ENCODE measurements at regions not wholly inside any gene's neighbourhood (a gene's known extent, or its start where the extent isn't known, plus 50 kb on each side); places are given as distances from the start of the nearest gene placed in this dataset.

DNA sequence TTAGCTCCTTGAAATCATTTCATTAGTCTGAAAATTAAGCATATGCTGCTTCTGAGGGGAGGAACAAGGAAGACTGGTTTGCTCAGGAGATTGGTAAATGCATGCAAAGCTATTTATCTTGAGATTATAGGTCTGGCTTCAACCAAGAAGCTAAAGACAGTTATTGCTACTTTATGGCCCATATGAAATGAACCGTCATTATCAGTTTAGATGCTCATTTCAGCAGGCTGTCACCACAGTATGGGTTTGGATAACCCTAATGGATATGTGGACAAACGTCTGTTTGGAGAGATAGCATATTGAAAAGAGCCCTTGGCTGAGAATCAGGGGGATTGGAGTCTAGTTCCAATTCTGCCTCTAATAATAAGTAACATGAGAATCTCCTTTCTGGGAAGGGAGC is 922.6 kb downstream of the TUSC7 start:
- Histone ChIP-seq H3K4me1 (ENCODE audit: insufficient read depth) (peaks cover 4% of the 10 kb centered on the region; the same call in 1 of the 2 replicates), H3K27me3 (ENCODE audit: insufficient read depth) (no peaks in the 10 kb centered on the region), H3K9me2 (ENCODE audit: insufficient read depth) (no peaks in the 10 kb centered on the region), H3K36me3 (ENCODE audit: insufficient read depth) (no peaks in the 10 kb centered on the region), H3K27ac (ENCODE audit: low read depth) (no peak overlapping the region), H3K79me2 (replicated peaks; ENCODE audit: insufficient read depth) (no peaks in the 10 kb centered on the region), H2AFZ (no peak overlapping the region), H4K20me1 (replicated peaks; ENCODE audit: insufficient read depth) (no peaks in the 10 kb centered on the region), H3K4me2 (no peak overlapping the region), H3K4me3 (no peak overlapping the region), H3F3A (replicated peaks; ENCODE audit: low read depth) (no peaks in the 10 kb centered on the region)
- Mint-ChIP-seq H3K4me3 (no peak overlapping the region), H3K27me3 (ENCODE audit: insufficient read depth, low read depth, poor library complexity) (peaks cover 1% of the 10 kb centered on the region), H3K36me3 (ENCODE audit: low read depth) (no peaks in the 10 kb centered on the region), H3K27ac (no peak overlapping the region), H3K4me1 (peaks cover 18% of the 10 kb centered on the region), H3K9me3 (no peaks in the 10 kb centered on the region)
- TF ChIP-seq POLR2AphosphoS5 (IDR thresholded peaks at IDR 0.05; ENCODE audit: low read depth) = no peak
- TF ChIP-seq EZH2 (IDR thresholded peaks at IDR 0.05; ENCODE audit: low read depth, unreplicated experiment) = no peak
- no peak for TF ChIP-seq ZNF331 (CRISPR knock-in tag; IDR thresholded peaks at IDR 0.05; ENCODE audit: low read depth)
- TF ChIP-seq JUNB (IDR thresholded peaks at IDR 0.05; ENCODE audit: unreplicated experiment) = no peak
- TF ChIP-seq, protein P1, sequence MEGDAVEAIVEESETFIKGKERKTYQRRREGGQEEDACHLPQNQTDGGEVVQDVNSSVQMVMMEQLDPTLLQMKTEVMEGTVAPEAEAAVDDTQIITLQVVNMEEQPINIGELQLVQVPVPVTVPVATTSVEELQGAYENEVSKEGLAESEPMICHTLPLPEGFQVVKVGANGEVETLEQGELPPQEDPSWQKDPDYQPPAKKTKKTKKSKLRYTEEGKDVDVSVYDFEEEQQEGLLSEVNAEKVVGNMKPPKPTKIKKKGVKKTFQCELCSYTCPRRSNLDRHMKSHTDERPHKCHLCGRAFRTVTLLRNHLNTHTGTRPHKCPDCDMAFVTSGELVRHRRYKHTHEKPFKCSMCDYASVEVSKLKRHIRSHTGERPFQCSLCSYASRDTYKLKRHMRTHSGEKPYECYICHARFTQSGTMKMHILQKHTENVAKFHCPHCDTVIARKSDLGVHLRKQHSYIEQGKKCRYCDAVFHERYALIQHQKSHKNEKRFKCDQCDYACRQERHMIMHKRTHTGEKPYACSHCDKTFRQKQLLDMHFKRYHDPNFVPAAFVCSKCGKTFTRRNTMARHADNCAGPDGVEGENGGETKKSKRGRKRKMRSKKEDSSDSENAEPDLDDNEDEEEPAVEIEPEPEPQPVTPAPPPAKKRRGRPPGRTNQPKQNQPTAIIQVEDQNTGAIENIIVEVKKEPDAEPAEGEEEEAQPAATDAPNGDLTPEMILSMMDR (conservative IDR thresholded peaks at IDR 0.05; ENCODE audit: low read depth in 2 of 2) = no peak
- TF ChIP-seq, protein P2, sequence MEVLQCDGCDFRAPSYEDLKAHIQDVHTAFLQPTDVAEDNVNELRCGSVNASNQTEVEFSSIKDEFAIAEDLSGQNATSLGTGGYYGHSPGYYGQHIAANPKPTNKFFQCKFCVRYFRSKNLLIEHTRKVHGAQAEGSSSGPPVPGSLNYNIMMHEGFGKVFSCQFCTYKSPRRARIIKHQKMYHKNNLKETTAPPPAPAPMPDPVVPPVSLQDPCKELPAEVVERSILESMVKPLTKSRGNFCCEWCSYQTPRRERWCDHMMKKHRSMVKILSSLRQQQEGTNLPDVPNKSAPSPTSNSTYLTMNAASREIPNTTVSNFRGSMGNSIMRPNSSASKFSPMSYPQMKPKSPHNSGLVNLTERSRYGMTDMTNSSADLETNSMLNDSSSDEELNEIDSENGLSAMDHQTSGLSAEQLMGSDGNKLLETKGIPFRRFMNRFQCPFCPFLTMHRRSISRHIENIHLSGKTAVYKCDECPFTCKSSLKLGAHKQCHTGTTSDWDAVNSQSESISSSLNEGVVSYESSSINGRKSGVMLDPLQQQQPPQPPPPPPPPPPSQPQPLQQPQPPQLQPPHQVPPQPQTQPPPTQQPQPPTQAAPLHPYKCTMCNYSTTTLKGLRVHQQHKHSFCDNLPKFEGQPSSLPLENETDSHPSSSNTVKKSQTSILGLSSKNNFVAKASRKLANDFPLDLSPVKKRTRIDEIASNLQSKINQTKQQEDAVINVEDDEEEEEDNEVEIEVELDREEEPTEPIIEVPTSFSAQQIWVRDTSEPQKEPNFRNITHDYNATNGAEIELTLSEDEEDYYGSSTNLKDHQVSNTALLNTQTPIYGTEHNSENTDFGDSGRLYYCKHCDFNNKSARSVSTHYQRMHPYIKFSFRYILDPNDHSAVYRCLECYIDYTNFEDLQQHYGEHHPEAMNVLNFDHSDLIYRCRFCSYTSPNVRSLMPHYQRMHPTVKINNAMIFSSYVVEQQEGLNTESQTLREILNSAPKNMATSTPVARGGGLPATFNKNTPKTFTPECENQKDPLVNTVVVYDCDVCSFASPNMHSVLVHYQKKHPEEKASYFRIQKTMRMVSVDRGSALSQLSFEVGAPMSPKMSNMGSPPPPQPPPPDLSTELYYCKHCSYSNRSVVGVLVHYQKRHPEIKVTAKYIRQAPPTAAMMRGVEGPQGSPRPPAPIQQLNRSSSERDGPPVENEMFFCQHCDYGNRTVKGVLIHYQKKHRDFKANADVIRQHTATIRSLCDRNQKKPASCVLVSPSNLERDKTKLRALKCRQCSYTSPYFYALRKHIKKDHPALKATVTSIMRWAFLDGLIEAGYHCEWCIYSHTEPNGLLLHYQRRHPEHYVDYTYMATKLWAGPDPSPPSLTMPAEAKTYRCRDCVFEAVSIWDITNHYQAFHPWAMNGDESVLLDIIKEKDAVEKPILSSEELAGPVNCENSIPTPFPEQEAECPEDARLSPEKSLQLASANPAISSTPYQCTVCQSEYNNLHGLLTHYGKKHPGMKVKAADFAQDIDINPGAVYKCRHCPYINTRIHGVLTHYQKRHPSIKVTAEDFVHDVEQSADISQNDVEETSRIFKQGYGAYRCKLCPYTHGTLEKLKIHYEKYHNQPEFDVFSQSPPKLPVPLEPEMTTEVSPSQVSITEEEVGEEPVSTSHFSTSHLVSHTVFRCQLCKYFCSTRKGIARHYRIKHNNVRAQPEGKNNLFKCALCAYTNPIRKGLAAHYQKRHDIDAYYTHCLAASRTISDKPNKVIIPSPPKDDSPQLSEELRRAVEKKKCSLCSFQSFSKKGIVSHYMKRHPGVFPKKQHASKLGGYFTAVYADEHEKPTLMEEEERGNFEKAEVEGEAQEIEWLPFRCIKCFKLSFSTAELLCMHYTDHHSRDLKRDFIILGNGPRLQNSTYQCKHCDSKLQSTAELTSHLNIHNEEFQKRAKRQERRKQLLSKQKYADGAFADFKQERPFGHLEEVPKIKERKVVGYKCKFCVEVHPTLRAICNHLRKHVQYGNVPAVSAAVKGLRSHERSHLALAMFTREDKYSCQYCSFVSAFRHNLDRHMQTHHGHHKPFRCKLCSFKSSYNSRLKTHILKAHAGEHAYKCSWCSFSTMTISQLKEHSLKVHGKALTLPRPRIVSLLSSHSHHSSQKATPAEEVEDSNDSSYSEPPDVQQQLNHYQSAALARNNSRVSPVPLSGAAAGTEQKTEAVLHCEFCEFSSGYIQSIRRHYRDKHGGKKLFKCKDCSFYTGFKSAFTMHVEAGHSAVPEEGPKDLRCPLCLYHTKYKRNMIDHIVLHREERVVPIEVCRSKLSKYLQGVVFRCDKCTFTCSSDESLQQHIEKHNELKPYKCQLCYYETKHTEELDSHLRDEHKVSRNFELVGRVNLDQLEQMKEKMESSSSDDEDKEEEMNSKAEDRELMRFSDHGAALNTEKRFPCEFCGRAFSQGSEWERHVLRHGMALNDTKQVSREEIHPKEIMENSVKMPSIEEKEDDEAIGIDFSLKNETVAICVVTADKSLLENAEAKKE (CRISPR knock-in tag; IDR thresholded peaks at IDR 0.05) = no peak
- TF ChIP-seq STAT1 (IDR thresholded peaks at IDR 0.05; ENCODE audit: unreplicated experiment) = no peak
- TF ChIP-seq, protein P3, sequence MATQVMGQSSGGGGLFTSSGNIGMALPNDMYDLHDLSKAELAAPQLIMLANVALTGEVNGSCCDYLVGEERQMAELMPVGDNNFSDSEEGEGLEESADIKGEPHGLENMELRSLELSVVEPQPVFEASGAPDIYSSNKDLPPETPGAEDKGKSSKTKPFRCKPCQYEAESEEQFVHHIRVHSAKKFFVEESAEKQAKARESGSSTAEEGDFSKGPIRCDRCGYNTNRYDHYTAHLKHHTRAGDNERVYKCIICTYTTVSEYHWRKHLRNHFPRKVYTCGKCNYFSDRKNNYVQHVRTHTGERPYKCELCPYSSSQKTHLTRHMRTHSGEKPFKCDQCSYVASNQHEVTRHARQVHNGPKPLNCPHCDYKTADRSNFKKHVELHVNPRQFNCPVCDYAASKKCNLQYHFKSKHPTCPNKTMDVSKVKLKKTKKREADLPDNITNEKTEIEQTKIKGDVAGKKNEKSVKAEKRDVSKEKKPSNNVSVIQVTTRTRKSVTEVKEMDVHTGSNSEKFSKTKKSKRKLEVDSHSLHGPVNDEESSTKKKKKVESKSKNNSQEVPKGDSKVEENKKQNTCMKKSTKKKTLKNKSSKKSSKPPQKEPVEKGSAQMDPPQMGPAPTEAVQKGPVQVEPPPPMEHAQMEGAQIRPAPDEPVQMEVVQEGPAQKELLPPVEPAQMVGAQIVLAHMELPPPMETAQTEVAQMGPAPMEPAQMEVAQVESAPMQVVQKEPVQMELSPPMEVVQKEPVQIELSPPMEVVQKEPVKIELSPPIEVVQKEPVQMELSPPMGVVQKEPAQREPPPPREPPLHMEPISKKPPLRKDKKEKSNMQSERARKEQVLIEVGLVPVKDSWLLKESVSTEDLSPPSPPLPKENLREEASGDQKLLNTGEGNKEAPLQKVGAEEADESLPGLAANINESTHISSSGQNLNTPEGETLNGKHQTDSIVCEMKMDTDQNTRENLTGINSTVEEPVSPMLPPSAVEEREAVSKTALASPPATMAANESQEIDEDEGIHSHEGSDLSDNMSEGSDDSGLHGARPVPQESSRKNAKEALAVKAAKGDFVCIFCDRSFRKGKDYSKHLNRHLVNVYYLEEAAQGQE (IDR thresholded peaks at IDR 0.05; ENCODE audit: unreplicated experiment) = no peak
- TF ChIP-seq EZH2phosphoT487 (IDR thresholded peaks at IDR 0.05; ENCODE audit: unreplicated experiment) = no peak
- no peak for TF ChIP-seq ZNF114 (CRISPR knock-in tag; IDR thresholded peaks at IDR 0.05)
- TF ChIP-seq NANOG (IDR thresholded peaks at IDR 0.05; ENCODE audit: borderline replicate concordance) = no peak
- TF ChIP-seq, protein P4, sequence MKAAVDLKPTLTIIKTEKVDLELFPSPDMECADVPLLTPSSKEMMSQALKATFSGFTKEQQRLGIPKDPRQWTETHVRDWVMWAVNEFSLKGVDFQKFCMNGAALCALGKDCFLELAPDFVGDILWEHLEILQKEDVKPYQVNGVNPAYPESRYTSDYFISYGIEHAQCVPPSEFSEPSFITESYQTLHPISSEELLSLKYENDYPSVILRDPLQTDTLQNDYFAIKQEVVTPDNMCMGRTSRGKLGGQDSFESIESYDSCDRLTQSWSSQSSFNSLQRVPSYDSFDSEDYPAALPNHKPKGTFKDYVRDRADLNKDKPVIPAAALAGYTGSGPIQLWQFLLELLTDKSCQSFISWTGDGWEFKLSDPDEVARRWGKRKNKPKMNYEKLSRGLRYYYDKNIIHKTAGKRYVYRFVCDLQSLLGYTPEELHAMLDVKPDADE (IDR thresholded peaks at IDR 0.05) = no peak
- TF ChIP-seq CREB1 (CRISPR knock-in tag; IDR thresholded peaks at IDR 0.05; ENCODE audit: low read depth) = no peak
- DNase-seq (ENCODE audit: low spot score) = no peak
- ATAC-seq = no peak

All from GM23338 (cell line).